ENCODE measurements at regions not wholly inside any gene's neighbourhood (a gene's known extent, or its start where the extent isn't known, plus 50 kb on each side); places are given as distances from the start of the nearest gene placed in this dataset.
A peak's percentile ranks its signal among the peaks of the same experiment; 100 is the strongest.
"Not testable (repeated sequence)": the region's sequence is repeated elsewhere in the genome, so short reads cannot be mapped to it uniquely, and the experiment has no call there.

DNA sequence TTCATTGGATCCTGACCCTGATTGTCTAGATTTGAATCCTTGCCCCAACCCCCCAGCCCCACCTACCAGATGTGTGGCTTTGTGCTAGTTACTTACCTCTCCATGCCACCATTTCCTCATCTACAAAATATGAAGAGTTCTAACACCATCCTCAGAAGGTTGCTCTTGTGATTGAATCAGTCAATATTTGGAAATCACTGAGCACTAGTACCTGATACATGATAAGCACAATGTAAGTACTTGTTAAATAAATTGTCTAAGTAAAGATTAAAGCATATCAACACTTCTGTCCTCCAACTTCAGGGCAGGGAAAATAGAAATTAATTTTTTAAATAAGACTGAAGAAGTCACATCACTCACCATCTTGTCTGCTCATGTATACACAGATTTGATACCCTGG, 249.6 kb upstream of the KLF3 start:
- DNase-seq (ENCODE audit: low read depth): no peak

- no peak for DNase-seq (ENCODE audit: low read depth)
These were observed 248.3 kb upstream of the KLF3 start for GRCh38 chr4:38415682-38416081.

DNA sequence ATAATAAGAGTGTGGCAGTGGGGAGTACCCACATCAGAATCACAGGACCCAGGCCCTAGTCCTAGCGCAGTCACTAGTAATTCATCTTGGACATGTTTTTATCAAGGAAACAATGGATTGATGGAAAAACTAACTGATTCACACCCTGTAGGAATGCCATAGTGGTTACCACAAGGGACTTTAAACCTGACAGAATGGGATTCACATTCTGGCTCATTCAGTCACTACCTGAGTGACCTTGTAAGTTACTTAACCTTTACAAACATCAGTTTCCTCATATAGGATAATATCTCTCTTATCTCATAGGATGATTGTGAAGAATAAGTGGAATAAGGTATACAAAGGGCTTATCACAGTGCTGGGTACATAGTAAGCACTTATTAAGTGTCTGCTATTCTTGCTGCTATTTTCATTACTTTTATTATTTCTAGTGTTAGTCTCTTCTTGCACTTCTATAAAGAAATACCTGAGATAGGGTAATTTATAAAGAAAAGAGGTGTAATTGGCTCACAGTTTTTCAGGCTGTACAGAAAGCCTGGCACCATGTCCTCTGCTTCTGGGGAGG, 247.5 kb upstream of the KLF3 start:
- DNase-seq (ENCODE audit: low read depth): no peak

DNA sequence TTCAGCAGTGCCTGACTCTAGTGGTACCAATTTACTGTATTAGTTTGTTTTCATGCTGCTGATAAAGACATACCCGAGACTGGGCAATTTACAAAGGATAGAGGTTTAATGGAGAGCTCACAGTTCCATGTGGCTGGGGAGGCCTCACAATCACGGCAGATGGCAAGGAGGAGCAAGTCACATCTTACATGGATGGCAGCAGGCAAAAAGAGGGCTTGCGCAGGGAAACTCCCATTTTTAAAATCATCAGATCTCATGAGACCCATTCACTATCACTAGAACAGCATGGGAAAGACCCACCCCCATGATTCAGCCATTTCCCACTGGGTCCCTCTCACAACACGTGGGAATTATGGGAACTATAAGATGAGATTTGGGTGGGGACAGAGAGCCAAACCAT, 243.7 kb upstream of the KLF3 start:
- DNase-seq (ENCODE audit: low read depth): not testable (repeated sequence)

DNA sequence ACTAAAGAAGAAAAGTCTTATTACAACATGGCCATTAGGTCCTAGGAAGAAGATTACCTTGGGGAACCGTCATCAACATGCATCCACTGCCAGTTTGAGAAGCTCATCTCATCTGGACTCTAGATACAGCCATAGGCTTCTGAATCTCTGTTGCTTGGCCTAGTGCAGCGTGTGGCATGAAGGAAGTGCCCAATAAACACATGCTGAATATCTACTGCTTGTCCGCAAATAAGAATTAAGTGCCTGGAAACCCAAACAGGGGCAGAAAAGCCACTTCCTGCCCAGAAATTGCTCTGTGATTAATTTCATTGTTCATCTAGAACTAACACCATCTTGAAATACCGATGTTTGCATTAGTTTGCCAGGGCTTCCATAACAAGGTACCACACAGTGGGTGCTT, 241.1 kb upstream of the KLF3 start:
- no peak for DNase-seq (ENCODE audit: low read depth)

- peak; percentile 5 for DNase-seq (ENCODE audit: low read depth)
These were observed 239.7 kb upstream of the KLF3 start for GRCh38 chr4:38424151-38424871.

- no peak for DNase-seq (ENCODE audit: low read depth)
These were observed 237.5 kb upstream of the KLF3 start for GRCh38 chr4:38426532-38426931.

GRCh38 chr4:38430841-38431240, 233.2 kb upstream of the KLF3 start:
- DNase-seq (ENCODE audit: low read depth): no peak

- DNase-seq (ENCODE audit: low read depth): no peak
These were observed 221.8 kb upstream of the KLF3 start for GRCh38 chr4:38442073-38442788.

DNA sequence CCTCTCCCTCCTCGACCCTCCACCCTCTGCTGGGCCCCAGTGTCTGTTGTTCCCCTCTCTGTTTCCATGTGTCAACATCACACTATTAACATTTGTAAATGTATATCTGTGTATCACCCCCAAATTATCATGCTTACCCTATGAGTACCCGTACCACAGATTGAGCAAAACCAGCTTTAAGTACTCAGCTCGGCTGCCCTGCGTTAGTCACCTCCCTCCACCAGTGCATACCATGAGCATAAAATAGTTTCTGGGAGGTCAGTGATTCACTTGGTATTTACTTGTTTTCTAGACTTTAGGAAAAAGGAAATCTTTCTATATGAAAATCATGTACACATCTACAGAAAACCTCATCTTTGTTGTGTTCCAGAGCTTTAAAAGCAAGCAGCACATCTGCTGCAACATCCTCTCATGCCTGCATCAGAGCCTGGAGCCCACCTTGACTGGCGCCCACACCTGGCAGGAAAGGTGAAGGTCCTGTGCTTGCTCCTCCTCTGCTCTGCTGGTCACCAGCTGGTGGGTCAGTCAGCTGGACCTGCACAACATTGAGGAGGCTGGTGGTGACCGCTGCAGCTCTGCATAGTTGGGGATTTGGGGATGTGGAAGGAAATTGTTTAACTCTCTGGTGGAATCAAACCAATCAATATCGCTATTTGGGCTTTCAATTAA, 214.4 kb upstream of the KLF3 start:
- no peak for DNase-seq (ENCODE audit: low read depth)

DNA sequence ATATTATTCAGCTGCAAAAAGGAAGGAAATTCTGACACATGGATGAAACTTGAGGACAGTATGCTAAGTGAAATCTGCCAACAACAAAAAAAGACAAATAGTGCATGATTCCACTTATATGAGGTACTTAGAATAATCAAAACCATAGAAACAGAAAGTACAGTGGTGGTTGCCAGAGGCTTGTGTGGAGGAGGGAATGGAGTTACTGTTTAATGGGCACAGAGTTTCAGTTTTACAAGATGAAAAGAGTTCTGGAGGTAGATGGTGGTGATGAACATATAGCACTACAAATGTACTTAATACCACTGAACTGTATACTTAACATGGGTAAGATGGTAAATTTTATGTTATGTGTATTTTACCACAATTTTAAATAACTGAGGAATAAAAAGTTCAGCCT, 212.0 kb upstream of the KLF3 start:
- DNase-seq (ENCODE audit: low read depth): no peak

- no peak for DNase-seq (ENCODE audit: low read depth)
These were observed 211.5 kb upstream of the KLF3 start for GRCh38 chr4:38452542-38452941.

DNA sequence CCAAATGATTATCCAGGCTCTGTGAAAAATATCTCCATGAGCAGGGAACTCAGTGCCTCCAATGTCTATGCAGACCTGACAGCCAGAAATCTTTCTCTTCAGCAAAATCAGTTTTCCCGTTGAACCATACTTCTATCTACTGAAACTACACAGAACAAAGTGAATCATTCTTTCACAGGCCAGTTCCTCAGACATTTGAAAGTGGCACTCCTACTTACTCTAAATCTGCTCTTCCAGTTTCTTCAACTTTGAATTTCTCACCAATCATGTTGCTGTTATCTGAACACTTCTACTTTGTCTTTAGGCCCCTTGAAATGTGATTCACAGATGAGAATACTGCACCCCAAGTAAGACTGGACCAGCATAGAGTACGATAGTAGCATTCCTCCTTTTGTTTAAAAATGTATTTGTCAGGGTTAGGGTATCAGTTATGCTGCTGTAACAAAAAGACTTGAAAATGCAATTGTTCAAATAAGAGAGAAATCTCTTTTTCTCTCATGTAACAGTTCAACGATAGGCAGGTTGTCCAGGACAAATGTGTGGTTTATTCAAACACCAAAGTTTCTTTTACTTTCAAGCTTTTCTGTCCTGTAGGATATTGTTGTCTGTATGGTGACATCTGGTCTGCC, 210.6 kb upstream of the KLF3 start:
- no peak for DNase-seq (ENCODE audit: low read depth)

DNA sequence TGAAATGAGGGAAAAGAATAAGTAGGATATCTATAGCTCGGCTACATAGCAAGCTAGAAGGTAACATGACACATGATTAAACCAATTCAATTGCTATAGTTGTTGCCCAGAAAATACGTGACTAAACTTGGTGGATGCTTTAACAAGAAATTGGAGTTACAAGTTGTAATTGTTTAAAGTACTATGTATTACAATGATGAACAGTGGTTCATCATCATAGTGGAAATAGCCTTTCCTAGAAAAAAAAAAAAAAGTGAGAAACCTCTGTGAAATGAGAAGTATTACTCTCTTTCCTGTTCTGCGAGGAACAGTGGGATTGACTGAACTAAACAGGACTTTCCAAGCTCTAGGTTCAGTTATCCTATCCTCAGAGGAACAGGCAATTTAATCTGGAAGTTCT, 209.7 kb upstream of the KLF3 start:
- DNase-seq (ENCODE audit: low read depth): no peak

DNA sequence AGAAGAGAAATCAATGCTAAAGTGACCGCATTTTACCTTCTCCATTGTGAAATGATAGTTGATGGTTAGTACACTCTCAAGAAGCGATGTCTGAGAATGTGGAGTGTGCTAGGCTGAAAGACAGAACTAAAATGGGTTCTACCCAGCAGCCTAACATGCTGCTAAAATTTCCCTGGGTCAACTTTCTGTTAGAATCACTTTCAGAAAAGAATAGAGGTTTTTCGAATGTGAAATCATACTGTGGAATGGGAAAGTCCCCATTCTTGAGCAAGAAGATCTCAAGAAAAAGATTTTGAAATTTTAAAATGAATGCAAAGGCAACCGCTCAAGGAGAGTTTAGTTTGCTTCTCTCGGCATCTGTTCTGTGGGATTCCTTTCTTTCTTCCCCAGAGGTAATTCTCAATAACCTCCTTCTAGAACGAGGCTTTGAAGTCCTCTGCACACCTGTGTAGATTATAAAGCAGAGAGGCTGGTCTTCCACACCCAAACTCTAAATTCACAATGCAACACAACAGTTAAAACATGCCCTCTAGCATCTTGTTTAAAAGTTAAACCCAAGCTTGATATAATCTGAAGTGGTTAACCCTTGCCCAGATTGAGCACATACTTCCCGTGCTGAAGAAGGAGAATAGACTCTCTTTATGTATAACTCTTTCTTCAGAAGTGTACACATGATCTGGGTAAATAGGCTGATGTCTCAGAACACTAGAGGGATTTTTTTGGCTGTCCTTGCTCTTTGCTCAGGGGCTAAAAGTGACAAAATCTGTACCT, 208.7 kb upstream of the KLF3 start:
- no peak for DNase-seq (ENCODE audit: low read depth)

- DNase-seq (ENCODE audit: low read depth): no peak
These were observed 207.9 kb upstream of the KLF3 start for GRCh38 chr4:38456096-38456495.

DNA sequence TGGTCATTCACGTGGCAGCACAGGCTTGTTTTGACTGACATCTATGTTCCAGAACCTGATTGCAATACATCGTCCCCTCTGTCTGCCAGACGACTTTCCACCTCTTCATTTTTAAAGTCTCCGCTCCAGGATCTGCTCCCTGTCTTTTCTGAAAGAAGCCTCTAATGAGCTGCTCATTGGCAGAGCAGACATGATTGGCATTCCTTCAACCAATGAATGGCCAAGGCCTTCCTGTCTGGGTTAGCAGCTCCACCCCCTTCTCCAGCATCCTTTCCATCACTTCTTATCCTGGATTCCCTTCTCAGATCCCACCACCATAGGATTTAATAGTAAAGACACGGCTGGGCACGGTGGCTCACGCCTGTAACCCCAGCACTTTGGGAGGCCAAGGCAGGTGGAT, 202.7 kb upstream of the KLF3 start:
- peak; percentile 23 for DNase-seq (ENCODE audit: low read depth)

- no peak for DNase-seq (ENCODE audit: low read depth)
These were observed 201.5 kb upstream of the KLF3 start for GRCh38 chr4:38462367-38463055.

- no peak for DNase-seq (ENCODE audit: low read depth)
These were observed 200.6 kb upstream of the KLF3 start for GRCh38 chr4:38463268-38463958.

- DNase-seq (ENCODE audit: low read depth): no peak
These were observed 199.7 kb upstream of the KLF3 start for GRCh38 chr4:38464328-38464727.

Data from Daoy (cell line).